ENCODE measurements at regions not wholly inside any gene's neighbourhood (a gene's known extent, or its start where the extent isn't known, plus 50 kb on each side); places are given as distances from the start of the nearest gene placed in this dataset.
"Not testable (repeated sequence)": the region's sequence is repeated elsewhere in the genome, so short reads cannot be mapped to it uniquely, and the experiment has no call there.

GRCh38 chr15:69863446-69863845 lies 234.3 kb downstream of the TLE3 start:
- Histone ChIP-seq H3K9ac (ENCODE audit: low read depth, low read length) (no peak overlapping the region), H3K36me3 (ENCODE audit: insufficient read depth, low read length) (no peaks in the 10 kb centered on the region), H3K4me3 (ENCODE audit: low read length) (no peak overlapping the region), H3K9me3 (ENCODE audit: insufficient read depth, low read depth, low read length) (no peaks in the 10 kb centered on the region), H3K27ac (ENCODE audit: low read depth, low read length) (no peak overlapping the region), H3K27me3 (ENCODE audit: insufficient read depth, low read length) (no peaks in the 10 kb centered on the region), H3K4me1 (ENCODE audit: insufficient read depth, low read length) (peaks cover 5% of the 10 kb centered on the region; the same call in 1 of the 2 replicates)
- WGBS: 86% methylated on average over 2 of the region's 2 CpGs

GRCh38 chr15:69865369-69865768 lies 232.3 kb downstream of the TLE3 start:
- WGBS: 100% methylated on average over 3 of the region's 3 CpGs
- Histone ChIP-seq H3K4me1 (ENCODE audit: insufficient read depth, low read length) (peaks cover 5% of the 10 kb centered on the region; the same call in 1 of the 2 replicates), H3K9me3 (ENCODE audit: insufficient read depth, low read depth, low read length) (no peaks in the 10 kb centered on the region), H3K27ac (ENCODE audit: low read depth, low read length) (no peak overlapping the region), H3K9ac (ENCODE audit: low read depth, low read length) (no peak overlapping the region), H3K27me3 (ENCODE audit: insufficient read depth, low read length) (no peaks in the 10 kb centered on the region), H3K36me3 (ENCODE audit: insufficient read depth, low read length) (no peaks in the 10 kb centered on the region), H3K4me3 (ENCODE audit: low read length) (no peak overlapping the region)

- Histone ChIP-seq H3K27me3 (ENCODE audit: insufficient read depth, low read length) (no peaks in the 10 kb centered on the region), H3K9me3 (ENCODE audit: insufficient read depth, low read depth, low read length) (0 out of 2 replicates have a peak, but pooled peaks cover 3% of the 10 kb centered on the region), H3K27ac (ENCODE audit: low read depth, low read length) (no peak overlapping the region), H3K9ac (ENCODE audit: low read depth, low read length) (no peak overlapping the region), H3K36me3 (ENCODE audit: insufficient read depth, low read length) (no peaks in the 10 kb centered on the region), H3K4me3 (ENCODE audit: low read length) (no peak overlapping the region), H3K4me1 (ENCODE audit: insufficient read depth, low read length) (no peaks in the 10 kb centered on the region)
- WGBS: 85% methylated on average over 3 of the region's 3 CpGs
Observed at GRCh38 chr15:69868756-69869155, 229.0 kb downstream of the TLE3 start.

GRCh38 chr15:69869291-69869690 lies 228.4 kb downstream of the TLE3 start:
- no peak overlapping the region for H3K9ac ChIP-seq (ENCODE audit: low read depth, low read length)
- H3K36me3 ChIP-seq (ENCODE audit: insufficient read depth, low read length): no peaks in the 10 kb centered on the region
- WGBS: 50% methylated on average over 2 of the region's 2 CpGs
- 0 out of 2 replicates have a peak, but pooled peaks cover 8% of the 10 kb centered on the region for H3K9me3 ChIP-seq (ENCODE audit: insufficient read depth, low read depth, low read length)
- H3K27ac ChIP-seq (ENCODE audit: low read depth, low read length): no peak overlapping the region
- no peak overlapping the region for H3K4me3 ChIP-seq (ENCODE audit: low read length)
- no peaks in the 10 kb centered on the region for H3K4me1 ChIP-seq (ENCODE audit: insufficient read depth, low read length)
- H3K27me3 ChIP-seq (ENCODE audit: insufficient read depth, low read length): no peaks in the 10 kb centered on the region

- no peaks in the 10 kb centered on the region for H3K4me1 ChIP-seq (ENCODE audit: insufficient read depth, low read length)
- no peaks in the 10 kb centered on the region for H3K36me3 ChIP-seq (ENCODE audit: insufficient read depth, low read length)
- no peak overlapping the region for H3K4me3 ChIP-seq (ENCODE audit: low read length)
- no peak overlapping the region for H3K27ac ChIP-seq (ENCODE audit: low read depth, low read length)
- 94% methylated on average over 9 of the region's 9 CpGs for WGBS
- H3K9ac ChIP-seq (ENCODE audit: low read depth, low read length): no peak overlapping the region
- H3K27me3 ChIP-seq (ENCODE audit: insufficient read depth, low read length): no peaks in the 10 kb centered on the region
- H3K9me3 ChIP-seq (ENCODE audit: insufficient read depth, low read depth, low read length): 0 out of 2 replicates have a peak, but pooled peaks cover 9% of the 10 kb centered on the region
Observed at GRCh38 chr15:69869881-69870505, 227.7 kb downstream of the TLE3 start.

- no peak overlapping the region for H3K9ac ChIP-seq (ENCODE audit: low read depth, low read length)
- no peak overlapping the region for H3K27ac ChIP-seq (ENCODE audit: low read depth, low read length)
- 95% methylated on average over 7 of the region's 7 CpGs for WGBS
- H3K4me1 ChIP-seq (ENCODE audit: insufficient read depth, low read length): no peaks in the 10 kb centered on the region
- no peaks in the 10 kb centered on the region for H3K27me3 ChIP-seq (ENCODE audit: insufficient read depth, low read length)
- no peak overlapping the region for H3K4me3 ChIP-seq (ENCODE audit: low read length)
- no peaks in the 10 kb centered on the region for H3K36me3 ChIP-seq (ENCODE audit: insufficient read depth, low read length)
- 0 out of 2 replicates have a peak, but pooled peaks cover 9% of the 10 kb centered on the region for H3K9me3 ChIP-seq (ENCODE audit: insufficient read depth, low read depth, low read length)
Observed at GRCh38 chr15:69871511-69872134, 226.1 kb downstream of the TLE3 start.

GRCh38 chr15:69873807-69874206 lies 223.9 kb downstream of the TLE3 start:
- Histone ChIP-seq H3K4me3 (ENCODE audit: low read length) (no peak overlapping the region), H3K9ac (ENCODE audit: low read depth, low read length) (no peak overlapping the region), H3K4me1 (ENCODE audit: insufficient read depth, low read length) (no peaks in the 10 kb centered on the region), H3K9me3 (ENCODE audit: insufficient read depth, low read depth, low read length) (0 out of 2 replicates have a peak, but pooled peaks cover 9% of the 10 kb centered on the region), H3K27ac (ENCODE audit: low read depth, low read length) (no peak overlapping the region), H3K27me3 (ENCODE audit: insufficient read depth, low read length) (no peaks in the 10 kb centered on the region), H3K36me3 (ENCODE audit: insufficient read depth, low read length) (no peaks in the 10 kb centered on the region)
- 98% methylated on average over 1 of the region's 1 CpG for WGBS

GRCh38 chr15:69874321-69874720 lies 223.4 kb downstream of the TLE3 start:
- Histone ChIP-seq H3K36me3 (ENCODE audit: insufficient read depth, low read length) (no peaks in the 10 kb centered on the region), H3K4me3 (ENCODE audit: low read length) (no peak overlapping the region), H3K4me1 (ENCODE audit: insufficient read depth, low read length) (no peaks in the 10 kb centered on the region), H3K9me3 (ENCODE audit: insufficient read depth, low read depth, low read length) (0 out of 2 replicates have a peak, but pooled peaks cover 9% of the 10 kb centered on the region), H3K27ac (ENCODE audit: low read depth, low read length) (no peak overlapping the region), H3K9ac (ENCODE audit: low read depth, low read length) (no peak overlapping the region), H3K27me3 (ENCODE audit: insufficient read depth, low read length) (no peaks in the 10 kb centered on the region)

GRCh38 chr15:69876064-69876940 lies 221.4 kb downstream of the TLE3 start:
- Histone ChIP-seq H3K27ac (ENCODE audit: low read depth, low read length) (no peak overlapping the region), H3K4me1 (ENCODE audit: insufficient read depth, low read length) (no peaks in the 10 kb centered on the region), H3K9me3 (ENCODE audit: insufficient read depth, low read depth, low read length) (0 out of 2 replicates have a peak, but pooled peaks cover 9% of the 10 kb centered on the region), H3K27me3 (ENCODE audit: insufficient read depth, low read length) (no peaks in the 10 kb centered on the region), H3K36me3 (ENCODE audit: insufficient read depth, low read length) (no peaks in the 10 kb centered on the region), H3K4me3 (ENCODE audit: low read length) (no peak overlapping the region), H3K9ac (ENCODE audit: low read depth, low read length) (no peak overlapping the region)
- WGBS: 91% methylated on average over 31 of the region's 31 CpGs

GRCh38 chr15:69879963-69880362 lies 217.8 kb downstream of the TLE3 start:
- WGBS: 79% methylated on average over 1 of the region's 1 CpG
- H3K9me3 ChIP-seq (ENCODE audit: insufficient read depth, low read depth, low read length); H3K9ac ChIP-seq (ENCODE audit: low read depth, low read length); H3K27me3 ChIP-seq (ENCODE audit: insufficient read depth, low read length); H3K4me3 ChIP-seq (ENCODE audit: low read length); H3K27ac ChIP-seq (ENCODE audit: low read depth, low read length); H3K4me1 ChIP-seq (ENCODE audit: insufficient read depth, low read length); H3K36me3 ChIP-seq (ENCODE audit: insufficient read depth, low read length): not testable (repeated sequence)
